ENCODE measurements at regions not wholly inside any gene's neighbourhood (a gene's known extent, or its start where the extent isn't known, plus 50 kb on each side); places are given as distances from the start of the nearest gene placed in this dataset.

DNA sequence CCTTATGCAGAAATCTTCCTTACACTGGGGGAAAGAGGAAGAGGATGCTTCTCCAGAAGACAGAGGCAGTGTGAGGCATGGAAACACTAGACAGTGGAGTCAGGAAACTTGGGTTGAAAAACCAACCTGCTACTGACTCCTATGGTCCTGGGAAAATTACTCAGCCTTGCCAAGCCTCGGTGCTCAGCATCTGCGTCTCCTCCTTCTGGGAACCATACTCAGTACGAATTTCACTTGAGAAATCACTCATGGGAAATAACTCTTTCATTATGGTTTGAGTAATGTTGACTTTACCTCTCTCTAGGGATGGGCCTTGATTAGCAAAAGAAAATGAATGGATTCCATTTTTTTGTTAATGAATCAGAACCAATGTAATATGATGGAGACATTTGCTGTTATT lies 96.5 kb downstream of the KCNE4 start:
- Histone ChIP-seq H3K36me3 (replicated peaks in 1 of 2; ENCODE audit: control insufficient read depth in 1 of 2, insufficient read depth in 2 of 2, low read length in 1 of 2) (no peaks in the 10 kb centered on the region), H3K9ac (no peak overlapping the region), H3K4me2 (no peak overlapping the region), H3K9me3 (no peaks in the 10 kb centered on the region), H2AFZ (ENCODE audit: low read depth) (no peak overlapping the region), H3F3A (replicated peaks; ENCODE audit: insufficient read depth) (no peaks in the 10 kb centered on the region), H3K4me1 (ENCODE audit: control insufficient read depth in 1 of 2, insufficient read depth in 2 of 2, low read depth in 1 of 2, low read length in 1 of 2) (no peaks in the 10 kb centered on the region), H3K27me3 (ENCODE audit: insufficient read depth) (no peaks in the 10 kb centered on the region), H3K27ac (ENCODE audit: low read depth in 2 of 2, low read length in 1 of 2) (no peak overlapping the region), H3K79me2 (ENCODE audit: insufficient read depth) (no peaks in the 10 kb centered on the region), H3K9me2 (no peaks in the 10 kb centered on the region), H4K20me1 (ENCODE audit: insufficient read depth) (no peaks in the 10 kb centered on the region), H3K4me3 (ENCODE audit: low read depth in 2 of 2, low read length in 1 of 2) (no peak overlapping the region)
- DNase-seq, result no peak
- ChIA-PET CTCF (interaction anchor here (1.1 kb wide), 1 partner anchor 14 kb away, joined by 3 read pairs; no protein-coding TSS in a partner anchor), POLR2A (no interaction called here)
- WGBS (ENCODE audit: low lambda C conversion rate), result 81% methylated on average over 3 of the region's 3 CpGs
- no peak for TF ChIP-seq CHD2 (IDR thresholded peaks at IDR 0.05; ENCODE audit: low read length, partially characterized antibody)
- no peak for TF ChIP-seq SMC3 (IDR thresholded peaks at IDR 0.05; ENCODE audit: low read depth, low read length)
- TF ChIP-seq RXRA (IDR thresholded peaks at IDR 0.05; ENCODE audit: borderline replicate concordance, low read depth), result no peak
- TF ChIP-seq EZH2phosphoT487 (IDR thresholded peaks at IDR 0.05; ENCODE audit: borderline replicate concordance, low read depth), result no peak
- TF ChIP-seq, protein P1, sequence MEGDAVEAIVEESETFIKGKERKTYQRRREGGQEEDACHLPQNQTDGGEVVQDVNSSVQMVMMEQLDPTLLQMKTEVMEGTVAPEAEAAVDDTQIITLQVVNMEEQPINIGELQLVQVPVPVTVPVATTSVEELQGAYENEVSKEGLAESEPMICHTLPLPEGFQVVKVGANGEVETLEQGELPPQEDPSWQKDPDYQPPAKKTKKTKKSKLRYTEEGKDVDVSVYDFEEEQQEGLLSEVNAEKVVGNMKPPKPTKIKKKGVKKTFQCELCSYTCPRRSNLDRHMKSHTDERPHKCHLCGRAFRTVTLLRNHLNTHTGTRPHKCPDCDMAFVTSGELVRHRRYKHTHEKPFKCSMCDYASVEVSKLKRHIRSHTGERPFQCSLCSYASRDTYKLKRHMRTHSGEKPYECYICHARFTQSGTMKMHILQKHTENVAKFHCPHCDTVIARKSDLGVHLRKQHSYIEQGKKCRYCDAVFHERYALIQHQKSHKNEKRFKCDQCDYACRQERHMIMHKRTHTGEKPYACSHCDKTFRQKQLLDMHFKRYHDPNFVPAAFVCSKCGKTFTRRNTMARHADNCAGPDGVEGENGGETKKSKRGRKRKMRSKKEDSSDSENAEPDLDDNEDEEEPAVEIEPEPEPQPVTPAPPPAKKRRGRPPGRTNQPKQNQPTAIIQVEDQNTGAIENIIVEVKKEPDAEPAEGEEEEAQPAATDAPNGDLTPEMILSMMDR (IDR thresholded peaks at IDR 0.05), result no peak
- TF ChIP-seq TEAD4 (IDR thresholded peaks at IDR 0.05; ENCODE audit: borderline replicate concordance, insufficient read depth), result no peak
- no peak for TF ChIP-seq FOXJ3 (CRISPR knock-in tag; IDR thresholded peaks at IDR 0.05)
- TF ChIP-seq MEF2A (IDR thresholded peaks at IDR 0.05; ENCODE audit: borderline replicate concordance, low read depth), result no peak
- no peak for TF ChIP-seq RFX5 (IDR thresholded peaks at IDR 0.05; ENCODE audit: low read length)
- TF ChIP-seq, protein P2, sequence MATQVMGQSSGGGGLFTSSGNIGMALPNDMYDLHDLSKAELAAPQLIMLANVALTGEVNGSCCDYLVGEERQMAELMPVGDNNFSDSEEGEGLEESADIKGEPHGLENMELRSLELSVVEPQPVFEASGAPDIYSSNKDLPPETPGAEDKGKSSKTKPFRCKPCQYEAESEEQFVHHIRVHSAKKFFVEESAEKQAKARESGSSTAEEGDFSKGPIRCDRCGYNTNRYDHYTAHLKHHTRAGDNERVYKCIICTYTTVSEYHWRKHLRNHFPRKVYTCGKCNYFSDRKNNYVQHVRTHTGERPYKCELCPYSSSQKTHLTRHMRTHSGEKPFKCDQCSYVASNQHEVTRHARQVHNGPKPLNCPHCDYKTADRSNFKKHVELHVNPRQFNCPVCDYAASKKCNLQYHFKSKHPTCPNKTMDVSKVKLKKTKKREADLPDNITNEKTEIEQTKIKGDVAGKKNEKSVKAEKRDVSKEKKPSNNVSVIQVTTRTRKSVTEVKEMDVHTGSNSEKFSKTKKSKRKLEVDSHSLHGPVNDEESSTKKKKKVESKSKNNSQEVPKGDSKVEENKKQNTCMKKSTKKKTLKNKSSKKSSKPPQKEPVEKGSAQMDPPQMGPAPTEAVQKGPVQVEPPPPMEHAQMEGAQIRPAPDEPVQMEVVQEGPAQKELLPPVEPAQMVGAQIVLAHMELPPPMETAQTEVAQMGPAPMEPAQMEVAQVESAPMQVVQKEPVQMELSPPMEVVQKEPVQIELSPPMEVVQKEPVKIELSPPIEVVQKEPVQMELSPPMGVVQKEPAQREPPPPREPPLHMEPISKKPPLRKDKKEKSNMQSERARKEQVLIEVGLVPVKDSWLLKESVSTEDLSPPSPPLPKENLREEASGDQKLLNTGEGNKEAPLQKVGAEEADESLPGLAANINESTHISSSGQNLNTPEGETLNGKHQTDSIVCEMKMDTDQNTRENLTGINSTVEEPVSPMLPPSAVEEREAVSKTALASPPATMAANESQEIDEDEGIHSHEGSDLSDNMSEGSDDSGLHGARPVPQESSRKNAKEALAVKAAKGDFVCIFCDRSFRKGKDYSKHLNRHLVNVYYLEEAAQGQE (IDR thresholded peaks at IDR 0.05; ENCODE audit: low read depth, low read length), result no peak
- no peak for TF ChIP-seq TAF1 (IDR thresholded peaks at IDR 0.05; ENCODE audit: borderline replicate concordance, low read depth, low read length)
- TF ChIP-seq, protein P3, sequence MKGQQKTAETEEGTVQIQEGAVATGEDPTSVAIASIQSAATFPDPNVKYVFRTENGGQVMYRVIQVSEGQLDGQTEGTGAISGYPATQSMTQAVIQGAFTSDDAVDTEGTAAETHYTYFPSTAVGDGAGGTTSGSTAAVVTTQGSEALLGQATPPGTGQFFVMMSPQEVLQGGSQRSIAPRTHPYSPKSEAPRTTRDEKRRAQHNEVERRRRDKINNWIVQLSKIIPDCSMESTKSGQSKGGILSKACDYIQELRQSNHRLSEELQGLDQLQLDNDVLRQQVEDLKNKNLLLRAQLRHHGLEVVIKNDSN (IDR thresholded peaks at IDR 0.05; ENCODE audit: borderline replicate concordance, low read depth), result no peak
- no peak for TF ChIP-seq GABPA (IDR thresholded peaks at IDR 0.05; ENCODE audit: low read depth)
- TF ChIP-seq FOSL2 (IDR thresholded peaks at IDR 0.05; ENCODE audit: borderline replicate concordance, low read depth), result no peak
- TF ChIP-seq MXI1 (IDR thresholded peaks at IDR 0.05; ENCODE audit: low read depth, low read length), result no peak
- no peak for TF ChIP-seq NFIC (IDR thresholded peaks at IDR 0.05; ENCODE audit: borderline replicate concordance)
- no peak for TF ChIP-seq NRF1 (IDR thresholded peaks at IDR 0.05; ENCODE audit: low read depth, low read length)
- no peak for TF ChIP-seq TCF12 (IDR thresholded peaks at IDR 0.05)
- TF ChIP-seq POLR2AphosphoS5 (IDR thresholded peaks at IDR 0.05; ENCODE audit: low read depth, low read length), result no peak

Data from SK-N-SH (cell line).